Anterior cingulate cortex (tissue), 58 donors: ENCODE measurements at regions not wholly inside any gene's neighbourhood (a gene's known extent, or its start where the extent isn't known, plus 50 kb on each side); places are given as distances from the start of the nearest gene placed in this dataset.
"Not testable (repeated sequence)": the region's sequence is repeated elsewhere in the genome, so short reads cannot be mapped to it uniquely, and the experiment has no call there.

Experiments used
- DNase-seq, 58 donors: peaks; one replicate each; lab custom pipeline; 2025; lab: John Stamatoyannopoulos, UW

- DNase-seq = no peak
Measured at GRCh38 chr5:17398866-17399835, 98.9 kb upstream of the TAF11L2 start.

- DNase-seq = no peak
Measured at GRCh38 chr5:17399931-17400330, 98.1 kb upstream of the TAF11L2 start.

GRCh38 chr5:17400724-17401469, 97.1 kb upstream of the TAF11L2 start:
- no peak for DNase-seq

- no peak for DNase-seq
Measured at GRCh38 chr5:17401470-17402288, 96.4 kb upstream of the TAF11L2 start.

GRCh38 chr5:17402289-17403121, 95.5 kb upstream of the TAF11L2 start:
- DNase-seq = peak in 1 of 58 donors; percentile 25

GRCh38 chr5:17403695-17404490, 94.1 kb upstream of the TAF11L2 start:
- DNase-seq = peak in 3 of 58 donors; percentile 9 to 34 (median 16)

- DNase-seq = no peak
Measured at GRCh38 chr5:17405976-17406375, 92.1 kb upstream of the TAF11L2 start.

GRCh38 chr5:17406423-17406838, 91.6 kb upstream of the TAF11L2 start:
- no peak for DNase-seq

- peak in 2 of 58 donors; percentile 28 to 43 for DNase-seq
Measured at GRCh38 chr5:17411436-17412402, 86.3 kb upstream of the TAF11L2 start.

- DNase-seq = peak in 1 of 58 donors; percentile 5
Measured at GRCh38 chr5:17412760-17413671, 85.0 kb upstream of the TAF11L2 start.

GRCh38 chr5:17413691-17414090, 84.3 kb upstream of the TAF11L2 start:
- DNase-seq = no peak

- DNase-seq = no peak
Measured at GRCh38 chr5:17415321-17415758, 82.7 kb upstream of the TAF11L2 start.

GRCh38 chr5:17416374-17416773, 81.7 kb upstream of the TAF11L2 start:
- not testable (repeated sequence) for DNase-seq

- DNase-seq = no peak
Measured at GRCh38 chr5:17424674-17425073, 73.4 kb upstream of the TAF11L2 start.

- no peak for DNase-seq
Measured at GRCh38 chr5:17425385-17426070, 72.5 kb upstream of the TAF11L2 start.
